SK-N-SH treated with all-trans-retinoic acid at 6 μM for 48 hours (cell line): ENCODE measurements at regions not wholly inside any gene's neighbourhood (a gene's known extent, or its start where the extent isn't known, plus 50 kb on each side); places are given as distances from the start of the nearest gene placed in this dataset.

Experiments
- ATAC-seq: fragments of 200-7000 bp; cut with Tn5 transposase; 3 replicates; pipeline ENCODE4 v1.9.1; 2020; ENCODE audit warnings: mild to moderate bottlenecking, moderate library complexity
- ARNTL ChIP-seq: fragments of 450-650 bp; formaldehyde crosslinking; IDR thresholded peaks from 2 replicates; pipeline ENCODE4 v1.5.0; 2020; ENCODE audit warnings: low read depth, mild to moderate bottlenecking, moderate library complexity, borderline replicate concordance
- BACH2 ChIP-seq: fragments of 250-450 bp; sonication (Bioruptor Pico); IDR thresholded peaks from 2 replicates; pipeline ENCODE4 v1.9.0; 2021; ENCODE audit warnings: mild to moderate bottlenecking, borderline replicate concordance
- CSDC2 ChIP-seq: fragments of 250-450 bp; sonication (Bioruptor Pico); IDR thresholded peaks from 2 replicates; pipeline ENCODE4 v1.5.0; 2020; ENCODE audit warnings: mild to moderate bottlenecking, moderate library complexity
- CSRNP3 ChIP-seq: fragments of 250-450 bp; sonication (Bioruptor Pico); IDR thresholded peaks from 2 replicates; pipeline ENCODE4 v1.5.1; 2021; ENCODE audit warnings: mild to moderate bottlenecking, moderate library complexity
- ESRRG ChIP-seq: fragments of 250-450 bp; sonication (Bioruptor Pico); IDR thresholded peaks from 2 replicates; pipeline ENCODE4 v1.6.1; 2021; ENCODE audit warnings: mild to moderate bottlenecking
- GLIS3 ChIP-seq: fragments of 250-450 bp; sonication (Bioruptor Pico); IDR thresholded peaks from 2 replicates; pipeline ENCODE4 v1.5.0; 2020; ENCODE audit warnings: mild to moderate bottlenecking, moderate library complexity
- ISL1 ChIP-seq: fragments of 250-450 bp; sonication (Bioruptor Pico); IDR thresholded peaks from 2 replicates; pipeline ENCODE4 v2.1.2; 2022; ENCODE audit warnings: mild to moderate bottlenecking, moderate library complexity
- OSR1 ChIP-seq: fragments of 250-450 bp; sonication (Bioruptor Pico); IDR thresholded peaks from 2 replicates; pipeline ENCODE4 v1.8.0; 2022; ENCODE audit warnings: moderate library complexity, mild to moderate bottlenecking, inconsistent platforms
- POU6F1 ChIP-seq: fragments of 250-450 bp; sonication (Bioruptor Pico); IDR thresholded peaks from 2 replicates; pipeline ENCODE4 v1.8.0; 2021; ENCODE audit warnings: low read depth, mild to moderate bottlenecking, moderate library complexity, borderline replicate concordance
- PPARA ChIP-seq: fragments of 250-450 bp; sonication (Bioruptor Pico); IDR thresholded peaks from 2 replicates; pipeline ENCODE4 v1.5.0; 2020; ENCODE audit warnings: mild to moderate bottlenecking, borderline replicate concordance
- RARB ChIP-seq: fragments of 250-450 bp; sonication (Bioruptor Pico); IDR thresholded peaks from 2 replicates; pipeline ENCODE4 v1.8.0; 2021; ENCODE audit warnings: mild to moderate bottlenecking, moderate library complexity
- TCF4 ChIP-seq: fragments of 250-450 bp; sonication (Bioruptor Pico); IDR thresholded peaks from 2 replicates; pipeline ENCODE4 v1.8.0; 2021; ENCODE audit warnings: mild to moderate bottlenecking, moderate library complexity, borderline replicate concordance
- TOX ChIP-seq: fragments of 250-450 bp; sonication (Bioruptor Pico); IDR thresholded peaks from 2 replicates; pipeline ENCODE4 v1.8.0; 2021; ENCODE audit warnings: mild to moderate bottlenecking, moderate library complexity, borderline replicate concordance
- ZC3H10 ChIP-seq: fragments of 250-450 bp; sonication (Bioruptor Pico); IDR thresholded peaks from 2 replicates; pipeline ENCODE4 v1.5.1; 2021; ENCODE audit warnings: mild to moderate bottlenecking, moderate library complexity
- ZFP3 ChIP-seq: fragments of 250-450 bp; sonication (Bioruptor Pico); IDR thresholded peaks from 2 replicates; pipeline ENCODE4 v1.5.0; 2020; ENCODE audit warnings: mild to moderate bottlenecking, moderate library complexity
- ZFP30 ChIP-seq: fragments of 450-650 bp; formaldehyde crosslinking; IDR thresholded peaks from 2 replicates; pipeline ENCODE4 v1.5.0; 2022; ENCODE audit warnings: mild to moderate bottlenecking, moderate library complexity
- ZNF565 ChIP-seq: fragments of 450-650 bp; formaldehyde crosslinking; conservative IDR thresholded peaks from 2 replicates; pipeline ENCODE4 v1.5.0; 2020; ENCODE audit warnings: low read depth, mild to moderate bottlenecking, moderate library complexity
- ZNF70 ChIP-seq: fragments of 450-650 bp; formaldehyde crosslinking; IDR thresholded peaks from 2 replicates; pipeline ENCODE4 v1.5.0; 2020; ENCODE audit warnings: mild to moderate bottlenecking, moderate library complexity
- ZNF8 ChIP-seq: fragments of 450-650 bp; formaldehyde crosslinking; IDR thresholded peaks from 2 replicates; pipeline ENCODE4 v1.5.0; 2020; ENCODE audit warnings: mild to moderate bottlenecking, moderate library complexity
- TF ChIP-seq, protein P1 (sequence below): fragments of 250-450 bp; sonication (Bioruptor Pico); IDR thresholded peaks from 2 replicates; pipeline ENCODE4 v1.8.0; 2020; ENCODE audit warnings: mild to moderate bottlenecking, moderate library complexity, borderline replicate concordance
- TF ChIP-seq, protein P2 (sequence below): fragments of 250-450 bp; sonication (Bioruptor Pico); IDR thresholded peaks from 2 replicates; pipeline ENCODE4 v1.5.1; 2020; ENCODE audit warnings: low read depth, mild to moderate bottlenecking, moderate library complexity
- TF ChIP-seq, protein P3 (sequence below): fragments of 250-450 bp; sonication (Bioruptor Pico); IDR thresholded peaks from 2 replicates; pipeline ENCODE4 v1.5.0; 2020; ENCODE audit warnings: mild to moderate bottlenecking, moderate library complexity

- no peak for ATAC-seq
- TF ChIP-seq ARNTL (CRISPR knock-in tag) (no peak), GLIS3 (CRISPR knock-in tag) (no peak), ZFP3 (CRISPR knock-in tag) (no peak), ESRRG (CRISPR knock-in tag) (no peak), CSDC2 (CRISPR knock-in tag) (no peak), TOX (CRISPR knock-in tag) (no peak), OSR1 (CRISPR knock-in tag) (no peak), ZC3H10 (no peak), ZNF70 (CRISPR knock-in tag) (no peak), ZNF565 (CRISPR knock-in tag) (no peak), ISL1 (CRISPR knock-in tag) (no peak), ZNF8 (CRISPR knock-in tag) (no peak), ZFP30 (CRISPR knock-in tag) (no peak)
- TF ChIP-seq, protein P1, sequence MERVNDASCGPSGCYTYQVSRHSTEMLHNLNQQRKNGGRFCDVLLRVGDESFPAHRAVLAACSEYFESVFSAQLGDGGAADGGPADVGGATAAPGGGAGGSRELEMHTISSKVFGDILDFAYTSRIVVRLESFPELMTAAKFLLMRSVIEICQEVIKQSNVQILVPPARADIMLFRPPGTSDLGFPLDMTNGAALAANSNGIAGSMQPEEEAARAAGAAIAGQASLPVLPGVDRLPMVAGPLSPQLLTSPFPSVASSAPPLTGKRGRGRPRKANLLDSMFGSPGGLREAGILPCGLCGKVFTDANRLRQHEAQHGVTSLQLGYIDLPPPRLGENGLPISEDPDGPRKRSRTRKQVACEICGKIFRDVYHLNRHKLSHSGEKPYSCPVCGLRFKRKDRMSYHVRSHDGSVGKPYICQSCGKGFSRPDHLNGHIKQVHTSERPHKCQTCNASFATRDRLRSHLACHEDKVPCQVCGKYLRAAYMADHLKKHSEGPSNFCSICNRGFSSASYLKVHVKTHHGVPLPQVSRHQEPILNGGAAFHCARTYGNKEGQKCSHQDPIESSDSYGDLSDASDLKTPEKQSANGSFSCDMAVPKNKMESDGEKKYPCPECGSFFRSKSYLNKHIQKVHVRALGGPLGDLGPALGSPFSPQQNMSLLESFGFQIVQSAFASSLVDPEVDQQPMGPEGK, result no peak
- TF ChIP-seq, protein P2, sequence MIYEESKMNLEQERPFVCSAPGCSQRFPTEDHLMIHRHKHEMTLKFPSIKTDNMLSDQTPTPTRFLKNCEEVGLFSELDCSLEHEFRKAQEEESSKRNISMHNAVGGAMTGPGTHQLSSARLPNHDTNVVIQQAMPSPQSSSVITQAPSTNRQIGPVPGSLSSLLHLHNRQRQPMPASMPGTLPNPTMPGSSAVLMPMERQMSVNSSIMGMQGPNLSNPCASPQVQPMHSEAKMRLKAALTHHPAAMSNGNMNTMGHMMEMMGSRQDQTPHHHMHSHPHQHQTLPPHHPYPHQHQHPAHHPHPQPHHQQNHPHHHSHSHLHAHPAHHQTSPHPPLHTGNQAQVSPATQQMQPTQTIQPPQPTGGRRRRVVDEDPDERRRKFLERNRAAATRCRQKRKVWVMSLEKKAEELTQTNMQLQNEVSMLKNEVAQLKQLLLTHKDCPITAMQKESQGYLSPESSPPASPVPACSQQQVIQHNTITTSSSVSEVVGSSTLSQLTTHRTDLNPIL, result no peak
- TF ChIP-seq, protein P3, sequence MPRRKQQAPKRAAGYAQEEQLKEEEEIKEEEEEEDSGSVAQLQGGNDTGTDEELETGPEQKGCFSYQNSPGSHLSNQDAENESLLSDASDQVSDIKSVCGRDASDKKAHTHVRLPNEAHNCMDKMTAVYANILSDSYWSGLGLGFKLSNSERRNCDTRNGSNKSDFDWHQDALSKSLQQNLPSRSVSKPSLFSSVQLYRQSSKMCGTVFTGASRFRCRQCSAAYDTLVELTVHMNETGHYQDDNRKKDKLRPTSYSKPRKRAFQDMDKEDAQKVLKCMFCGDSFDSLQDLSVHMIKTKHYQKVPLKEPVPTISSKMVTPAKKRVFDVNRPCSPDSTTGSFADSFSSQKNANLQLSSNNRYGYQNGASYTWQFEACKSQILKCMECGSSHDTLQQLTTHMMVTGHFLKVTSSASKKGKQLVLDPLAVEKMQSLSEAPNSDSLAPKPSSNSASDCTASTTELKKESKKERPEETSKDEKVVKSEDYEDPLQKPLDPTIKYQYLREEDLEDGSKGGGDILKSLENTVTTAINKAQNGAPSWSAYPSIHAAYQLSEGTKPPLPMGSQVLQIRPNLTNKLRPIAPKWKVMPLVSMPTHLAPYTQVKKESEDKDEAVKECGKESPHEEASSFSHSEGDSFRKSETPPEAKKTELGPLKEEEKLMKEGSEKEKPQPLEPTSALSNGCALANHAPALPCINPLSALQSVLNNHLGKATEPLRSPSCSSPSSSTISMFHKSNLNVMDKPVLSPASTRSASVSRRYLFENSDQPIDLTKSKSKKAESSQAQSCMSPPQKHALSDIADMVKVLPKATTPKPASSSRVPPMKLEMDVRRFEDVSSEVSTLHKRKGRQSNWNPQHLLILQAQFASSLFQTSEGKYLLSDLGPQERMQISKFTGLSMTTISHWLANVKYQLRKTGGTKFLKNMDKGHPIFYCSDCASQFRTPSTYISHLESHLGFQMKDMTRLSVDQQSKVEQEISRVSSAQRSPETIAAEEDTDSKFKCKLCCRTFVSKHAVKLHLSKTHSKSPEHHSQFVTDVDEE (CRISPR knock-in tag), result no peak
These were observed 276.0 kb downstream of the FOXO1 start for GRCh38 chr13:40390401-40390916.

DNA sequence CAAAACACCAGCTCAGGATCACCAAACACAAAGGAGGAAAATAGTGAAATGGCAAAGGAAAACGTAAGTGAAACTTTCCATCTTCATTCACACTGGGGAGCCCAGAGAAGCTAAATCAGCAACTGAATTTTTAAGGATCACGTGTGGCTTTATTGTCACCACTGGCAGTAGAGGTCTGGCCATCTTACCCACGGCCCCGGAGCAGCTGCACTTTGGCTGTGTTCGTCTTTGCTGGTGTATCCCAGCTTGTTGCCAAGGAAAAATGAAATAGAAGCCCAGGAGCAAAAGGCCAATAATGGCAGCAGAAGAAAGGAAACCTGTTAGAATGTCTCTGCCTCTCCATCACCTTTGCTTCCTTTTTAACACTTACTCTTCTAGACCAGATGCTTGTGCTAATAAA lies 274.7 kb downstream of the FOXO1 start:
- ATAC-seq, result no peak
- TF ChIP-seq ISL1 (CRISPR knock-in tag) (no peak), PPARA (no peak), ESRRG (CRISPR knock-in tag) (no peak), ZNF565 (CRISPR knock-in tag) (no peak), RARB (no peak), BACH2 (CRISPR knock-in tag) (no peak), ZFP3 (CRISPR knock-in tag) (no peak), POU6F1 (CRISPR knock-in tag) (no peak), CSDC2 (CRISPR knock-in tag) (no peak), GLIS3 (CRISPR knock-in tag) (no peak), CSRNP3 (CRISPR knock-in tag) (no peak), ZFP30 (CRISPR knock-in tag) (no peak), TCF4 (CRISPR knock-in tag) (no peak), ARNTL (CRISPR knock-in tag) (no peak), ZNF8 (CRISPR knock-in tag) (no peak)
- TF ChIP-seq, protein P2, result no peak
- TF ChIP-seq, protein P1, result no peak
